NT2/D1 (cell line): ENCODE measurements at regions not wholly inside any gene's neighbourhood (a gene's known extent, or its start where the extent isn't known, plus 50 kb on each side); places are given as distances from the start of the nearest gene placed in this dataset.

Source experiments
- SUZ12 ChIP-seq: IDR thresholded peaks from 2 replicates; pipeline ENCODE4 v1.6.1; 2011; ENCODE audit not compliant: insufficient read length, insufficient read depth; ENCODE audit errors: extremely low read depth
- YY1 ChIP-seq: IDR thresholded peaks from 2 replicates; pipeline ENCODE4 v1.6.1; 2011; ENCODE audit not compliant: insufficient read length, insufficient read depth
- ZNF274 ChIP-seq: IDR thresholded peaks from 2 replicates; pipeline ENCODE4 v1.6.1; 2011; ENCODE audit warnings: mild to moderate bottlenecking, low read depth, low read length

DNA sequence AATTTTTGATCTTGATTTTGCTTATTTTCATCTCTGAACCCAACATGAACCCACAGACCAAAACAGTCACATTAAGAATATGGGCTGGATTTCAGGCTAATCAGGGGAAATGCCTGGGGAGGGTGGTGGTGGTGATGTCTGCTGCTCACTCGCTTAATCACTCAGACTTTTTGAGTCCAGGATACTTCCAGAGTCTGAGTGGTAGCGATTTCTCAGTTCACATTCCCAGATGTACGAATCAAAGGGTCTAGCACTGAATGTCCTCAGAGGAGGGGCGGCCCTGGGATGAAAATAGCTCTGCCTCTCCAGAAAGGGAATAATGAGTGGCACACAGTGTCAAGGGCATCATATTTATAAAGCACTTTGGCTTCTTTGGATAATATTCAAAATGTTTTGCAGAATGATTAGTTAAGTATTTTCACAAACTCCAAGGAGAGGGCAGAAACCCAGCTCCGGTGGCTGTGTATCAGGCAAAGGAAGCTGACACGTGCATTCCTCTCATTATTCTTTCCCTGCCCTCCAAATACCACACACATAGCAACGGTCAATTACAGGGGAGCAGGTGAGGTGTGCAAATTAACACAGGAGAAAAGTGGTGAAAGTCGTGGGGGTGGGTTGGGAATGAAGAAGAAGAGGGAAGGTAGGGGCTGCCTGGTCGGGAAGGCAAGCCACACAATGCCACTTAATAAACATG is 345.2 kb upstream of the RSPO3 start:
- TF ChIP-seq SUZ12 (no peak), YY1 (no peak), ZNF274 (no peak)
